HCEC 1CT (cell line): ENCODE measurements at regions not wholly inside any gene's neighbourhood (a gene's known extent, or its start where the extent isn't known, plus 50 kb on each side); places are given as distances from the start of the nearest gene placed in this dataset.

ENCODE experiments used
- DNase-seq: peaks from one replicate; pipeline ENCODE4 v3.0.0-alpha.2; 2017

DNA sequence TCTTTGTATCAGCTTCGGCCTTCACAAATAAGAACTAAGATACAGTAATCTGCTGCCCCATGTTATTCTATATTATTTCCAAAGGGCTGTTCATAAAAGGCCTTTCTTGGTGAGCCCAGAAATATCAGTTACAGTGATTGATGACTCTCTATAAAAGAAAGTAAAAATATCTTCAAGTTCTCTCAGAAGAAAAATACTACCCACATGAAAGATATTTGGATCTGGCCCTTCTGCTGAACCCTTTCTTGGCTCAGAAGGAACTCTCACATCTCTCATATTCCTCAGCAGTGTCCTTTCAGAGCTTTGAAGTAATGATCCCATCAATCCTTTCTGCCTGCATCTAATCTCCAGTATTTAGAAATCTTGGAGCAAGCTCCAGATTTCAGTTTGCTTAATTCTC, 76.3 kb upstream of the SLITRK1 start:
- DNase-seq = no peak

DNA sequence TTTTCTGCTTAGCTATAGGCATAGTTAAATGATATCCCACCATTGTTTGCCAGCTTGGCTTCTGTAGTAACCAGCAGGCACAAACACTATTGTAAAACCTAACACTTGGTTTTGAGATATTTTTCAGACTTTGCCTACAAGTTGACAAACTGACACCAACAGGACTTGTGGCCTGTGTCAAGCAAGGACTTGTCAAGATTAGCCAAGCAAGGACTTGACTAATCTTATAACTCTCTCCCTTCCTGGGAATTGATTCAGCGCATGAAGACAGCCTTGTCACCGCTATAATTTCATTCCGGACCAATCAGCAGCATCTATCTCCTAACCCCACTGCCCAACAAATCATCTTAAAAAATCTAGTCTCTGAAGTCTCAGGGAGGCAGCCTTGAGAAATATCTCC, 72.7 kb upstream of the SLITRK1 start:
- no peak for DNase-seq

DNA sequence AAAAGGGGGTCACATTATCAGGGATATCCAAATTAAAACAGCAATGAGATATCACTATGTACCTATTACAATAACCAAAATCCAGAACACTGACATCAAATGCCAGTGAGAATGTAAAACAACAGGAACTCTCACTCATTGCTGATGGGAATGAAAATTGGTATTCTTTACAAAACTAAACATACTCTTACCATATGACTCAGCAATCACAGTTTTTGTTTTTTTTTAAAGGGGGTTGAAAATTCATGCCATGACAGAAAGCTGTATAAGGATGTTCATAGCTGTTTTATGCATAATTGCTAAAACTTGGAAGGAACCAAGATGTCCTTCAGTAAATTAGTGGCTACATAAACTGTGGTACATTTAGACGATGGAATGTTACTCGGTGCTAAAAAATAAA, 71.6 kb upstream of the SLITRK1 start:
- DNase-seq = no peak

DNA sequence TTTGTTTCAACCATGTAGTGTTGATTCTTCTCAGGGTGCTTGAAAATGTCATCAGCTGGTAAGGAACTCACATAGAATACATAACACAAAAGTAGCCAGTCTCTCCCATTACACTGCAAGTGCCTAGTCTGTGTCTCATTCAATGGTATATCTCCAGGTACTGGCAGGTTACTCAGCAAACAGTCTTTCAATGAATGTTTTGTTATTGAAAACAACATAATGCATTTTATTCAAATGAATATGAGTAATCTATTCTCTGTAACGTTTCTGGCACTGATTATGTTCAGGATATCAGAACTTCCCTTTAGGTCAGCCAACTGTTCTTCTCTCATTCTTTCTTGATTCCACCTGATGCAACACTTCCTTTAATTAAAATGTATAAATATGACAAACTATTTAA, 68.0 kb upstream of the SLITRK1 start:
- DNase-seq = no peak

DNA sequence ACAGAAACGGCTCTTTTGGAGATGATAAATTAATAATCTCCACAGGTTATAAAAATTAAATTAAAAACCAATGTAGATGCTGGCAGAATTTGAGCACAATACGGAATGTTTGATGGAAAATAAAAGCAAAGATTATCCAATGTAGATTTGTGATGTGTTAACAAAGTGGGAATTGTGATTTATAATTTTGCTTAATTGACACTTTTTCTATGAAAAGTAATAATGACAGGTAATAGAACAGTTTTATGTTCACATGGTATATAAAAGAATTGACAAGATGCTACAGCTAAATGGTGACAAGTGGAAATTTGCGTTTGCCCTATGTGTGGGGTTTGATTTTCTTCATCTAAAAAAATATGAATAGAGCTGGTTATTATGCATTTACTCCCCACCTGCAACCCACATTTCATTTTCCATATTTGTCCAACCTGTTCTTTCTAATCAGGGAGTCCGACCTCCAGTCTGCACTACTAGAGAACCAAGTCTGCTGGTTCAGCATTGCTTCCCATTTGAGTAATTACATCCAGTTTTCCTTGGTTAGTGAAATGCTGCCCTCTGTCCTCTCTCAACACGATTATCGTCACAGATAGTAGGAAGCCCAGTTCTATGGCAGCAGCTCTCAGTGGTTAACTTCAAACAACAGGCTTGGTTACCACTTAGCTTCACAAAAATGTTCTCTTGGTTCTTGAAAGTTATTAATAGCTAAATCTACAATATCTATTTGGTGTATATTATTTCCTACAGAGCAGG, 61.4 kb upstream of the SLITRK1 start:
- peak; percentile 18 for DNase-seq

DNA sequence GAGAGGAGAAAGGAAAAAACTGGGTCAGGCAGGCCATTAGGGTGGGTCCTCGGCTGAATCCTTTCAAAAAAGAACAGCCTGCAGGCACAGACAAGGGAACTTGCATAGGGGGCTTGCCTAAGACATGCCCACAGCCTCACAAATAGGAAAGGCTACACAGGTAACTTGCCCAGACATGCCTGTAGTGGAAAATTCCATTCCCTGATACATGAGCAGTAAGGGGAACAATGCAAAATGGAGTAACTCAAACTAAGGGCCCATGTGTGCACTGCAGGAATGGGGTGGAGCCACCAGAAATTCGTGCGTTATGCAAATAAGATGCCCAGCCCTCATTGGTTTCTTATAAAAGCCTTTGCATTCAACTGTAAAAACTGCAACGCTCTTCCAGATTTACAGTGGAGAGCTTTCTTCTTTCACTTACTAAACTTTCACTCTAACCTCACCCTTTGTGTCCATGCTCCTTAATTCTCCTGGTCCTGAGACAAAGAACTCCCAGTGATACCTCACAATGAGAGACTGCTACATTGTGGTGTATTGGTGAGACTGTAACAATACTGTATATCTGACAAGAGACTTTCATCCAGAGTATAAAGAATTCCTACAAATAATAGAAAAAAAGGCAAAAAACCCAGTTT, 59.5 kb upstream of the SLITRK1 start:
- DNase-seq = no peak

DNA sequence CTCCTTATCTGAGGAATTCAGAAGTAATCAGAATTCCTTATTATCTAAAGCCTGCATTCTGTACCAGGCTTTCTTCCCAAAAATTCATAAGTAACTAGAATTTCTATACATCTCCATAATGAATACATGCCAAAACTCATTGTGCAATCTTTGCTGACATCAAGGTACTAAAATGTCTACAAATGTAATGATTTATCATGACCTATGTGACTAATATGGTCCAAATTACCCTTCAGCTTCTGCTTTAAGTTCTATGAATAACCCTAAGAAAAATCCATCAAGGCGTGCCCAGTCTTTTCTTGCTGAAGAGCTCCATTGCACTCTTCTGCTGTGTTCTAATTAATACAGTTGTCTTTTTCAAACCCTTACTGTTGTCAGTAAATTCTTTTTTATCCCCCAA, 58.5 kb upstream of the SLITRK1 start:
- peak; percentile 74 for DNase-seq

DNA sequence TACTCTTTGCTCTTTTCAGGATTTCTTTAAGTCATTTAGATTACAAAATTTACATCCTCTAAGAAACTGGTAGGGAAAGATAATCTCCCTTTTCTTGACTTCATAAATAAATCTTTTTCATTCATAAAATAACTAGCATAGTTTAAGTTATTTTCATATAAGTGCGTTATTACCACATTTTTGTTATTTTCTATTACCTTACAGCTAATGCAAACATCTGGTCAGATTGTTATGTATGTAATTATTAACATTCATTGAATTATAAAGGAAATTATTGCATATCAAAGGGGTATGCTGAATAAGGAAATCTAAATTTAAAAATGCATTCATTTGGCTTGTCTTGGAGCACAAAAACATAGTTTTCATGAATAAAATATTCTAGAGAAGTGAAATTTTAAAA, 55.3 kb upstream of the SLITRK1 start:
- no peak for DNase-seq

DNA sequence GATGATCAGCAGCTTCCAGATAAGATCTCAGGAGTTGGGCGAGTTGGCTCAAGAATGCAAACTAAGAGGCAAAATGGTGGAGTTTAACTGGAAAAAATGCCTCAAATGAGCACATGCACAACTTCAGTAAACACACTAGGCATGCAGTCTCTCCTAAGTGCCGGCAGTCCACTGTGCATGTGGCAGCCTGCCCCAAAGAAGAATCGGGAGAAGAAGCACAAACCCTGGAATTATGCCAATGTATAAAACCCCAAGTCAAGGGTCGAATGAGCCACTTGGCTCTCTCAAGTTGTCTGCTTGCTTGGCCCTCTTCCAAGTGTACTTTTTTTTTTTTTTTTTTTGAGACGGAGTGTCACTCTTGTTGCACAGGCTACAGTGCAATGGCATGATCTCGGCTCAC, 53.3 kb upstream of the SLITRK1 start:
- no peak for DNase-seq
